GM23338 (cell line): ENCODE measurements at regions not wholly inside any gene's neighbourhood (a gene's known extent, or its start where the extent isn't known, plus 50 kb on each side); places are given as distances from the start of the nearest gene placed in this dataset.

Source experiments
- CREB1 ChIP-seq: fragments of 250-450 bp; sonication (Bioruptor Pico); IDR thresholded peaks from 2 replicates; pipeline ENCODE4 v1.5.0; 2020; ENCODE audit warnings: low read depth, mild to moderate bottlenecking, moderate library complexity
- EZH2 ChIP-seq: fragments of 200-600 bp; sonication (generic); IDR thresholded peaks from one replicate; pipeline ENCODE4 v1.8.0; 2017; ENCODE audit warnings: antibody characterized with exemption, mild to moderate bottlenecking, low read depth; ENCODE audit not compliant: unreplicated experiment
- JUNB ChIP-seq: IDR thresholded peaks from one replicate; pipeline ENCODE4 v1.6.1; 2016; ENCODE audit warnings: antibody characterized with exemption; ENCODE audit not compliant: unreplicated experiment
- POLR2AphosphoS5 ChIP-seq: IDR thresholded peaks from 2 replicates; pipeline ENCODE4 v1.6.1; 2016; ENCODE audit warnings: antibody characterized with exemption, low read depth
- TF ChIP-seq, protein P1 (sequence below), 2 experiments: fragments of 200-600 bp in 1 of 2; sonication (generic) in 1 of 2; conservative IDR thresholded peaks; 2 replicates each; pipeline versions ENCODE4 v1.5.1 to v1.6.1; 2016 to 2017; ENCODE audit warnings: antibody characterized with exemption in 2 of 2, low read depth in 2 of 2, mild to moderate bottlenecking in 2 of 2, moderate library complexity in 1 of 2
- TF ChIP-seq, protein P2 (sequence below): IDR thresholded peaks from one replicate; pipeline ENCODE4 v1.6.1; 2018; ENCODE audit warnings: antibody characterized with exemption; ENCODE audit not compliant: unreplicated experiment

DNA sequence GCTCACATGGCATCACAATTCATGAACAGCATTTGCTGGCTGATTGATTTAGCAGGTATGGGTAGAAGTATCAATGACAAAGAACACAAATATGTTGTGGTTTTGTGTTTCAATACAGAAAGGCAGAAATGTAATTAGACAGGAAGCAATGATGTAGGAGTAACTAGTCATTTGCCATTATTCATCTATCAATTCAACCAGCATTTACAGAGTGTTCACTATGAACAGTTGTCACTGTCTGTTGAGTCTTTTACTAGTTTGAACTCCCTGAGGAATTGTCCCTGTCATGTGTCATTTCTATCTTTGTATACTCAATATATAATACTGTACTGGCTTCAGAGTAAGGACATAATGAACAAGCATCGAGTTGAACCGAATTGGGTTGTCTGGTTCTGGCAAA, 51.5 kb upstream of the ARHGAP24 start:
- TF ChIP-seq, protein P1, sequence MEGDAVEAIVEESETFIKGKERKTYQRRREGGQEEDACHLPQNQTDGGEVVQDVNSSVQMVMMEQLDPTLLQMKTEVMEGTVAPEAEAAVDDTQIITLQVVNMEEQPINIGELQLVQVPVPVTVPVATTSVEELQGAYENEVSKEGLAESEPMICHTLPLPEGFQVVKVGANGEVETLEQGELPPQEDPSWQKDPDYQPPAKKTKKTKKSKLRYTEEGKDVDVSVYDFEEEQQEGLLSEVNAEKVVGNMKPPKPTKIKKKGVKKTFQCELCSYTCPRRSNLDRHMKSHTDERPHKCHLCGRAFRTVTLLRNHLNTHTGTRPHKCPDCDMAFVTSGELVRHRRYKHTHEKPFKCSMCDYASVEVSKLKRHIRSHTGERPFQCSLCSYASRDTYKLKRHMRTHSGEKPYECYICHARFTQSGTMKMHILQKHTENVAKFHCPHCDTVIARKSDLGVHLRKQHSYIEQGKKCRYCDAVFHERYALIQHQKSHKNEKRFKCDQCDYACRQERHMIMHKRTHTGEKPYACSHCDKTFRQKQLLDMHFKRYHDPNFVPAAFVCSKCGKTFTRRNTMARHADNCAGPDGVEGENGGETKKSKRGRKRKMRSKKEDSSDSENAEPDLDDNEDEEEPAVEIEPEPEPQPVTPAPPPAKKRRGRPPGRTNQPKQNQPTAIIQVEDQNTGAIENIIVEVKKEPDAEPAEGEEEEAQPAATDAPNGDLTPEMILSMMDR (conservative IDR thresholded peaks at IDR 0.05; ENCODE audit: low read depth in 2 of 2) = no peak
- TF ChIP-seq, protein P2, sequence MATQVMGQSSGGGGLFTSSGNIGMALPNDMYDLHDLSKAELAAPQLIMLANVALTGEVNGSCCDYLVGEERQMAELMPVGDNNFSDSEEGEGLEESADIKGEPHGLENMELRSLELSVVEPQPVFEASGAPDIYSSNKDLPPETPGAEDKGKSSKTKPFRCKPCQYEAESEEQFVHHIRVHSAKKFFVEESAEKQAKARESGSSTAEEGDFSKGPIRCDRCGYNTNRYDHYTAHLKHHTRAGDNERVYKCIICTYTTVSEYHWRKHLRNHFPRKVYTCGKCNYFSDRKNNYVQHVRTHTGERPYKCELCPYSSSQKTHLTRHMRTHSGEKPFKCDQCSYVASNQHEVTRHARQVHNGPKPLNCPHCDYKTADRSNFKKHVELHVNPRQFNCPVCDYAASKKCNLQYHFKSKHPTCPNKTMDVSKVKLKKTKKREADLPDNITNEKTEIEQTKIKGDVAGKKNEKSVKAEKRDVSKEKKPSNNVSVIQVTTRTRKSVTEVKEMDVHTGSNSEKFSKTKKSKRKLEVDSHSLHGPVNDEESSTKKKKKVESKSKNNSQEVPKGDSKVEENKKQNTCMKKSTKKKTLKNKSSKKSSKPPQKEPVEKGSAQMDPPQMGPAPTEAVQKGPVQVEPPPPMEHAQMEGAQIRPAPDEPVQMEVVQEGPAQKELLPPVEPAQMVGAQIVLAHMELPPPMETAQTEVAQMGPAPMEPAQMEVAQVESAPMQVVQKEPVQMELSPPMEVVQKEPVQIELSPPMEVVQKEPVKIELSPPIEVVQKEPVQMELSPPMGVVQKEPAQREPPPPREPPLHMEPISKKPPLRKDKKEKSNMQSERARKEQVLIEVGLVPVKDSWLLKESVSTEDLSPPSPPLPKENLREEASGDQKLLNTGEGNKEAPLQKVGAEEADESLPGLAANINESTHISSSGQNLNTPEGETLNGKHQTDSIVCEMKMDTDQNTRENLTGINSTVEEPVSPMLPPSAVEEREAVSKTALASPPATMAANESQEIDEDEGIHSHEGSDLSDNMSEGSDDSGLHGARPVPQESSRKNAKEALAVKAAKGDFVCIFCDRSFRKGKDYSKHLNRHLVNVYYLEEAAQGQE = no peak
- no peak for TF ChIP-seq POLR2AphosphoS5
- no peak for TF ChIP-seq JUNB
- no peak for TF ChIP-seq EZH2
- TF ChIP-seq CREB1 (CRISPR knock-in tag) = no peak
